GM18907 (cell line): ENCODE measurements at regions not wholly inside any gene's neighbourhood (a gene's known extent, or its start where the extent isn't known, plus 50 kb on each side); places are given as distances from the start of the nearest gene placed in this dataset.

Source experiments
- ATAC-seq: cut with Tn5 transposase; IDR thresholded peaks from one replicate; pipeline ENCODE4 v1.9.1; 2021; ENCODE audit warnings: mild to moderate bottlenecking, moderate library complexity; ENCODE audit not compliant: unreplicated experiment

GRCh38 chr16:52896478-52897164 lies 156.1 kb downstream of the CHD9NB start:
- ATAC-seq = no peak

GRCh38 chr16:52874042-52874441 lies 178.7 kb downstream of the CHD9NB start:
- no peak for ATAC-seq

- no peak for ATAC-seq
Observed at GRCh38 chr16:52872731-52873130, 180.0 kb downstream of the CHD9NB start.

GRCh38 chr16:52871481-52871880 lies 181.2 kb downstream of the CHD9NB start:
- ATAC-seq = no peak

GRCh38 chr16:52869243-52869642 lies 183.5 kb downstream of the CHD9NB start:
- no peak for ATAC-seq

GRCh38 chr16:52863000-52863399 lies 189.7 kb downstream of the CHD9NB start:
- no peak for ATAC-seq

- ATAC-seq = no peak
Observed at GRCh38 chr16:52861614-52862022, 191.1 kb downstream of the CHD9NB start.

- ATAC-seq = no peak
Observed at GRCh38 chr16:52855463-52855862, 197.2 kb downstream of the CHD9NB start.

- ATAC-seq = no peak
Observed at GRCh38 chr16:52852978-52853377, 199.7 kb downstream of the CHD9NB start.

- no peak for ATAC-seq
Observed at GRCh38 chr16:52851211-52851740, 201.4 kb downstream of the CHD9NB start.

GRCh38 chr16:52843381-52843780 lies 209.3 kb downstream of the CHD9NB start:
- ATAC-seq = no peak

GRCh38 chr16:52837251-52837650 lies 215.4 kb downstream of the CHD9NB start:
- no peak for ATAC-seq

- ATAC-seq = no peak
Observed at GRCh38 chr16:52834736-52835465, 217.8 kb downstream of the CHD9NB start.

GRCh38 chr16:52832771-52833170 lies 219.9 kb downstream of the CHD9NB start:
- no peak for ATAC-seq

- ATAC-seq = no peak
Observed at GRCh38 chr16:52827456-52827855, 225.2 kb downstream of the CHD9NB start.

- no peak for ATAC-seq
Observed at GRCh38 chr16:52825892-52826291, 226.8 kb downstream of the CHD9NB start.

GRCh38 chr16:52819808-52820207 lies 232.9 kb downstream of the CHD9NB start:
- no peak for ATAC-seq

GRCh38 chr16:52819405-52819804 lies 233.3 kb downstream of the CHD9NB start:
- no peak for ATAC-seq

GRCh38 chr16:52817696-52818095 lies 235.0 kb downstream of the CHD9NB start:
- no peak for ATAC-seq

GRCh38 chr16:52816993-52817392 lies 235.7 kb downstream of the CHD9NB start:
- no peak for ATAC-seq

- ATAC-seq = no peak
Observed at GRCh38 chr16:52812678-52813556, 239.8 kb downstream of the CHD9NB start.
